ENCODE measurements at regions not wholly inside any gene's neighbourhood (a gene's known extent, or its start where the extent isn't known, plus 50 kb on each side); places are given as distances from the start of the nearest gene placed in this dataset.

GRCh38 chr12:124236625-124237031 lies 58.3 kb upstream of the RFLNA start:
- TF ChIP-seq POLR2AphosphoS5 (IDR thresholded peaks at IDR 0.05) = no peak
- no peak for TF ChIP-seq EZH2 (IDR thresholded peaks at IDR 0.05; ENCODE audit: borderline replicate concordance, insufficient read depth, low read length, poor library complexity, severe bottlenecking)
- no peak for TF ChIP-seq CTCF (IDR thresholded peaks at IDR 0.05; ENCODE audit: poor library complexity, severe bottlenecking)

All from neural cell (in vitro differentiated cells).